ENCODE measurements at regions not wholly inside any gene's neighbourhood (a gene's known extent, or its start where the extent isn't known, plus 50 kb on each side); places are given as distances from the start of the nearest gene placed in this dataset.
A peak's percentile ranks its signal among the peaks of the same experiment; 100 is the strongest.

- Histone ChIP-seq H3K9me3 (ENCODE audit: insufficient read depth, low read length, severe bottlenecking) (no peaks in the 10 kb centered on the region), H3K79me2 (ENCODE audit: insufficient read depth, low read length) (no peaks in the 10 kb centered on the region), H3K27ac (ENCODE audit: low read length) (no peak overlapping the region), H4K20me1 (ENCODE audit: insufficient read depth, low read length) (no peaks in the 10 kb centered on the region), H3K27me3 (ENCODE audit: insufficient read depth, low read length, poor library complexity) (no peaks in the 10 kb centered on the region), H2AFZ (ENCODE audit: low read depth, low read length) (no peak overlapping the region), H3K9ac (ENCODE audit: low read depth, low read length) (no peak overlapping the region), H3K4me1 (ENCODE audit: insufficient read depth, low read length) (no peaks in the 10 kb centered on the region), H3K36me3 (ENCODE audit: insufficient read depth, low read length) (no peaks in the 10 kb centered on the region), H3K4me3 (ENCODE audit: low read depth in 1 of 2, low read length in 2 of 2) (no peak overlapping the region), H3K4me2 (ENCODE audit: insufficient read depth, low read length) (no peak overlapping the region)
- peak; percentile 27 for TF ChIP-seq CTCF (IDR thresholded peaks at IDR 0.05; ENCODE audit: borderline replicate concordance, extremely low read depth, low read length, poor library complexity, severe bottlenecking)
- no peak for TF ChIP-seq EZH2 (IDR thresholded peaks at IDR 0.05; ENCODE audit: borderline replicate concordance, low read depth, low read length, severe bottlenecking)
- ATAC-seq (ENCODE audit: insufficient read depth, low read depth) (peak; percentile 47; the same call in 2 of the 3 replicates), DNase-seq (no peak)
Measured at GRCh38 chr4:111943796-111944203, 201.5 kb upstream of the FAM241A start.

DNA sequence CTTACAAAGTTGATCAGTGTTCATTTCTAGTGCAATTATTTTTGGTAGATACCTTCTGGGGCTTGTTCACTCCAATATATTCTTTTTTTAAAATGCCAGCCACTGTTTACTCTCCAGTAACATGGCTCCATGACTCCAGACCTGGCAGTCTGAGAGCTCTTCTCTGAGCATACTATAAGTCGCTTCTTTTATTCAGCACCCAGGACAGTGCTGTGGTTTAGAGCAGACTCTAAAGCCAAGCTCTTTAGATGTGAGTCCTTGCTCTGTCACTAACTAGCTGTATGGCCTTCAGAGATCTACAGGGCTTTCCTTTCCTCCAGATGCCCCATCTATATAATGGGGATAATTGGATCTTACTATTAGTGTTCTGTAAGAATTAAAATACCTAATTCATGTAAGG, 200.2 kb upstream of the FAM241A start:
- Histone ChIP-seq H3K9me3 (ENCODE audit: insufficient read depth, low read length, severe bottlenecking) (no peaks in the 10 kb centered on the region), H3K79me2 (ENCODE audit: insufficient read depth, low read length) (no peaks in the 10 kb centered on the region), H3K9ac (ENCODE audit: low read depth, low read length) (no peak overlapping the region), H3K4me3 (ENCODE audit: low read depth in 1 of 2, low read length in 2 of 2) (no peak overlapping the region), H3K4me1 (ENCODE audit: insufficient read depth, low read length) (no peaks in the 10 kb centered on the region), H3K27me3 (ENCODE audit: insufficient read depth, low read length, poor library complexity) (no peaks in the 10 kb centered on the region), H3K36me3 (ENCODE audit: insufficient read depth, low read length) (no peaks in the 10 kb centered on the region), H2AFZ (ENCODE audit: low read depth, low read length) (no peak overlapping the region), H3K4me2 (ENCODE audit: insufficient read depth, low read length) (no peak overlapping the region), H4K20me1 (ENCODE audit: insufficient read depth, low read length) (no peaks in the 10 kb centered on the region), H3K27ac (ENCODE audit: low read length) (no peak overlapping the region)
- TF ChIP-seq EZH2 (IDR thresholded peaks at IDR 0.05; ENCODE audit: borderline replicate concordance, low read depth, low read length, severe bottlenecking) (no peak), CTCF (IDR thresholded peaks at IDR 0.05; ENCODE audit: borderline replicate concordance, extremely low read depth, low read length, poor library complexity, severe bottlenecking) (no peak)
- DNase-seq (no peak), ATAC-seq (ENCODE audit: insufficient read depth, low read depth) (peak; percentile 68; the same call in 2 of the 3 replicates)

DNA sequence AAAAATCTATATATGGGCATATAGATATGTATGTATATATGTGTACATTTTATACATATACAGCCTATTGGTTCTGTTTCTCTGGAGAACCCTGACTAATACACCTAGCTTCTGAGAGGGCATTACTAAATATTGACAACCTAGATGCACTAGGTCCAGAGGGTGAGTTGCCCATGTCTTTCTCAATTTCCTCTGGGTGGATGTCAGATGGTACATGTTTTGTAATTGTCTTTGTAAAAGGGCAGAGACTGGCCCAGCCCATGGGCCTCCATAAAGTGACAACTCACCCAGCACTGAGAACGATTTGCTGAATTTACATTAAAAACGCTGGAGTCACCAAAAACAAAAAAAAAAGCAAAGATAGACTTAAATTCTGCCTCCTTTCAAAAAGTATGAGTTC, 198.5 kb upstream of the FAM241A start:
- Histone ChIP-seq H3K4me1 (ENCODE audit: insufficient read depth, low read length) (no peaks in the 10 kb centered on the region), H2AFZ (ENCODE audit: low read depth, low read length) (no peak overlapping the region), H3K79me2 (ENCODE audit: insufficient read depth, low read length) (no peaks in the 10 kb centered on the region), H3K36me3 (ENCODE audit: insufficient read depth, low read length) (no peaks in the 10 kb centered on the region), H3K4me3 (ENCODE audit: low read depth in 1 of 2, low read length in 2 of 2) (no peak overlapping the region), H3K4me2 (ENCODE audit: insufficient read depth, low read length) (no peak overlapping the region), H3K27ac (ENCODE audit: low read length) (no peak overlapping the region), H4K20me1 (ENCODE audit: insufficient read depth, low read length) (no peaks in the 10 kb centered on the region), H3K9me3 (ENCODE audit: insufficient read depth, low read length, severe bottlenecking) (no peaks in the 10 kb centered on the region), H3K9ac (ENCODE audit: low read depth, low read length) (no peak overlapping the region), H3K27me3 (ENCODE audit: insufficient read depth, low read length, poor library complexity) (no peaks in the 10 kb centered on the region)
- DNase-seq (no peak), ATAC-seq (ENCODE audit: insufficient read depth, low read depth) (no peak)
- no peak for TF ChIP-seq EZH2 (IDR thresholded peaks at IDR 0.05; ENCODE audit: borderline replicate concordance, low read depth, low read length, severe bottlenecking)
- no peak for TF ChIP-seq CTCF (IDR thresholded peaks at IDR 0.05; ENCODE audit: borderline replicate concordance, extremely low read depth, low read length, poor library complexity, severe bottlenecking)

DNA sequence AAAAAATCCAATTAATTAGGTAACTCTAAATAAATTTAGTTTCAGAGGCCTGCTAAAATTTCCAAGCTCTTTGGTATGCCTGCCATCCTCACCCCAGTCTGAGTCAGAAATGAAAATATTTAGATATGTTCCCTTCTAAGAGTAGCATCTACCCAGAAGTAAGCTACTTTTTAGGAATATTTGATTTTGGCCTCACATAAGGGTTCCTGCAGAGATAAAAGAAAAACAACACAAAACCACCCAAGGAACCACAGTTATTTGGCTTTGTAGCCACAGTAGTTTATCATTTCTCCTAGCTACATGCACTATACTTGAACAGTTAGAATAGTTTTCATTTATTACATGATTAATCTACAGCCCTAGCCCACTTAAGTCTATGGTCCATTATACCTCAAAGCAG, 192.6 kb upstream of the FAM241A start:
- no peaks in the 10 kb centered on the region for H3K27me3 ChIP-seq (ENCODE audit: insufficient read depth, low read length, poor library complexity)
- no peak overlapping the region for H3K9ac ChIP-seq (ENCODE audit: low read depth, low read length)
- no peak overlapping the region for H2AFZ ChIP-seq (ENCODE audit: low read depth, low read length)
- H3K4me1 ChIP-seq (ENCODE audit: insufficient read depth, low read length): no peaks in the 10 kb centered on the region
- no peak for TF ChIP-seq CTCF (IDR thresholded peaks at IDR 0.05; ENCODE audit: borderline replicate concordance, extremely low read depth, low read length, poor library complexity, severe bottlenecking)
- no peak for TF ChIP-seq EZH2 (IDR thresholded peaks at IDR 0.05; ENCODE audit: borderline replicate concordance, low read depth, low read length, severe bottlenecking)
- no peaks in the 10 kb centered on the region for H3K36me3 ChIP-seq (ENCODE audit: insufficient read depth, low read length)
- H3K9me3 ChIP-seq (ENCODE audit: insufficient read depth, low read length, severe bottlenecking): no peaks in the 10 kb centered on the region
- ATAC-seq (ENCODE audit: insufficient read depth, low read depth) (no peak), DNase-seq (no peak)
- H3K4me2 ChIP-seq (ENCODE audit: insufficient read depth, low read length): no peak overlapping the region
- no peak overlapping the region for H3K4me3 ChIP-seq (ENCODE audit: low read depth in 1 of 2, low read length in 2 of 2)
- H4K20me1 ChIP-seq (ENCODE audit: insufficient read depth, low read length): no peaks in the 10 kb centered on the region
- H3K27ac ChIP-seq (ENCODE audit: low read length): no peak overlapping the region
- H3K79me2 ChIP-seq (ENCODE audit: insufficient read depth, low read length): no peaks in the 10 kb centered on the region

Data from DND-41 (cell line).